HG03469 (cell line): ENCODE measurements at regions not wholly inside any gene's neighbourhood (a gene's known extent, or its start where the extent isn't known, plus 50 kb on each side); places are given as distances from the start of the nearest gene placed in this dataset.
A peak's percentile ranks its signal among the peaks of the same experiment; 100 is the strongest.

ENCODE experiments used
- ATAC-seq: cut with Tn5 transposase; IDR thresholded peaks from one replicate; pipeline ENCODE4 v1.9.1; 2021; ENCODE audit warnings: mild to moderate bottlenecking, moderate library complexity, moderate number of reproducible peaks; ENCODE audit not compliant: unreplicated experiment

- ATAC-seq = no peak
Observed at GRCh38 chr2:128702616-128703015, 383.9 kb upstream of the HS6ST1 start.

GRCh38 chr2:128708106-128708816 is 389.6 kb upstream of the HS6ST1 start:
- no peak for ATAC-seq

DNA sequence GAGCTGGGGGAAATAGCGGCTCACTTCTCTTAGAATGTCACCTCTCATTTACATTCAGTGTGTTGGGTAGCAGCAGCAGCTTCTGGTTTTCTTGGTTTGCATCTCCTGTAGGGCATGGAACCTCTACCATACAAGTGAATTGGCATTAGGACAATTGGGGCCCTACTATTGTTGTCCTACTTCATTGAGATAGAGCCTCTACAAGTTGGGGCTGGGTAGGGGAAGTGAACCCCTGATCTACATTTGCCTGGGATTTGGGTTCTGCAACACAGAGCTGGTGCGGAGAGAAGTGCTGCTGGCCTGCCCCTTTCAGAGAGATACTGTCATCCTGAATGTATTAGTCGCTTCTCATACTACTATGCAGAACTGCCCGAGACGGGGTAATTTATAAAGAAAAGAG is 391.6 kb upstream of the HS6ST1 start:
- ATAC-seq = no peak

GRCh38 chr2:128710729-128711128 is 392.1 kb upstream of the HS6ST1 start:
- ATAC-seq = no peak

DNA sequence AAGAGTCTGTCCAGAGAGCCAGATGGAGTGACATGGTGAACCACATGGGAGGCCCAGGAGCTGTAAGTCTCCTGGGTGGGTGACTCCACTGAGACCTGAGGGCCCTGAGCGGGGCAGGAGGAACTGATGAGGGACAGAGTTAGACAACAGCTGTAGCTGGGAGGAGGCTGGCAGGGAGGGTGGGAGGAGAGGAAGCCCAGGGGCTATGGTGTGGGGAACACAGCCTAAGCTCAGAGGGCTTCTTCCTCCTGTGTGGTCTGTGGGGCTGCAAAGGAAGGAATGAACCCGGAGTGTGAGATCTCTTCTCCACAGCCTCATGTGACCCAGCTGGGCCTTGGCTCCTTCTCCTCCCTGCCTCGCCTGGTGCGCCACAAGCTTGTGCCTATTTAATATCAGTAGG is 395.6 kb upstream of the HS6ST1 start:
- no peak for ATAC-seq

- ATAC-seq = no peak
Observed at GRCh38 chr2:128714851-128715312, 396.2 kb upstream of the HS6ST1 start.

GRCh38 chr2:128715360-128715759 is 396.7 kb upstream of the HS6ST1 start:
- ATAC-seq = no peak

GRCh38 chr2:128716299-128716721 is 397.6 kb upstream of the HS6ST1 start:
- ATAC-seq = no peak

DNA sequence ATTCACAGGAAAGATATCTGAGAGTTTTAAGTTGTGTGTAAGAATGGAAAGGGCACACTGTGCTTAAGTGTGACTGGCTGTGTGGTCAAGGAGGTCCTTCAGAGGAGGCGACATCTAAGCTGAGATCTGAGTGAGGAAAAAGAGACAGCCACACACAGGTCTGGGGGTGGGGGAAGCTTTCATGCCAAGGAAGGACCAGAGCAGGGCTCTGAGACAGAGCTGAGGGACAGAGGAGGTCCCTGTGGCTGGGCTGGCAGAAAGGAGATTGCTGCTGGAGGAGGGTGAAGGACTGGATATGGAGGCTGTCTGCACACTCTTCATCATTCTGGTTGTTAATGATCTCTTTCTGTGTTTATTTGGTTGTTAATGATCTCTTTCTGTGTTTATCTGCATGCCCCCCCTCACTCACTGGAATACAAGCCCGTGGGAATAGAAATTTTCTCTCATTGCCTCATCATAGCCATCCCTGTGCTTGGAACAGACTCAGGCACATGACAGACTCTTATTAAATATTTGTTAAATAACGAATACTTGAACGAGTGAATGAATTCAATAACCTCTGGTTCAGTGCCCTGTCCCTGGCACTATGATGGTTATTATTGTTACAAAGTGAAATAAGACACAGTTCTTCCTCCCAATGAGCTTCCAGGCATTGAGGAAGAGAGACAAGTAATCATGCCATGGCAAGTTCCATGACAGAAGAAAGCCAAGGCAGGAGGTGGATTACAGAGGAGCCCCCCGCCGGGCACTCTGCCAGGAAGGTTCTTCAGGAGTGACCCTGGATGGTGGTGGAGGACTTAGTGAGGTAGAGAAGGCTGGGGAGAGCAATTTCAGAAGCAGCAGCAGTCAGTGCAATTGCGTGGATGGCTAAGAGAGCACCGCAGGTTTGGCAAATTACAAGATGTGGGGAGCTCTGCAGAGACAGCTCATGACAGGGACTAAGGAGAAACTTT is 399.4 kb upstream of the HS6ST1 start:
- ATAC-seq = no peak

DNA sequence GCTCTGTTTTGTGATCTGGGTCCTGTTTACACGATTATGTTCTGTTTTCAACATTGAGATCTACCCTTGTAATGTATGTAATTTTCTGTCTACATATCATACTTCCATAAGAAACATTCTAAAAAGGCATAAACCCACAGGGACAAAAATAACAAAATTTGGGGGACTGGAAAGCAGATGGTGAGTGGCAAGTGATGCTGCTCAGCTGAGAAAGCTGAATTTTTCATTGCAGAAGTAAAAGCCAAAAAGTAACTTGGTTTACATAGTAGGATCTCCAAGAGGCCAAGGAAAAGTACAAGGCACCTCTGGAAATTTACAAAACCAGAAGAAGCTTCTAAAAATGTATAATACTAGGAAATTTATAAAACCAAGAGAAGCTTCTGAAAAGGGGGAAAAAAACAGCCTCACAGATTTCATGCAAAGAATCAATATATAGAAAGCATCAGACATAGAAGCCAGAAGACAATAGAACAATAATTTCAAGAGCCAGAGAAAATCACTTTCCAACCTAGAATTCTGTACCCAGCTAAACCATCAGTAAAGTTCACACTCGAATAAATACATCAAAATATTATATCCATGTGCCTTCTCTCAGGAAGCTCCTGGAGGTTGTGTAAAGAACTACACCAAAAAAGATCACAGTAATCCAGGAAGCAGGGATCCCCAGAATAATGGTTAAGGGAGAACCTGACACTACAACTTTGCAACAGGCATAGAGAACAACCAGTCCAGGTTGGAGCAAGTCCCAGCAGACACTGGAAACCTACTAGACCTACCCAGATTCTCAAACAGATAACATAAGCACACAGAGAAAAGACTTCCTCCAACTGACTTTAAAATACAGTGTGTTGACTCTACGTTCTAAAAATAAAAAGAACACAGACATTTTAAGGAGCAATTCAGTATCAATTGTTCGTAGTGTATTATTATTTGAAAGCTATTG is 401.7 kb upstream of the HS6ST1 start:
- no peak for ATAC-seq

DNA sequence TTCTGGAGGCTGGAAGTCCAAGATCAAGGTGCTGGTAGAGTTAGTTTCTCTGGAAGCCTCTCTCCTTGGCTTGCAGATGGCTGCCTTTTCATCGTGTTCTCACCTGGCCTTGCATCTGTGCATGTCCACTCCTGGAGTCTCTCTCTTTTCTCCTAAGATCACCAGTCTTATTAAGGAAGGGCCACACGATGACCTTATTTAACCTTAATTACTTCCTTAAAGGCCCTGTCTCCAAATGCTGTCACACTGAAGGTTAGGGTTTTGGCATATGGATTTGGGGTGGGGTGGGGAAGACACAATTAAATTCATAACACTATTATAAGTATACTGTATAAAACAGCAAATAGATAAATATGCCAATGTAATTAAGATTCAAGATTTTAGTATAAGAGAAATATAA is 402.4 kb upstream of the HS6ST1 start:
- no peak for ATAC-seq

DNA sequence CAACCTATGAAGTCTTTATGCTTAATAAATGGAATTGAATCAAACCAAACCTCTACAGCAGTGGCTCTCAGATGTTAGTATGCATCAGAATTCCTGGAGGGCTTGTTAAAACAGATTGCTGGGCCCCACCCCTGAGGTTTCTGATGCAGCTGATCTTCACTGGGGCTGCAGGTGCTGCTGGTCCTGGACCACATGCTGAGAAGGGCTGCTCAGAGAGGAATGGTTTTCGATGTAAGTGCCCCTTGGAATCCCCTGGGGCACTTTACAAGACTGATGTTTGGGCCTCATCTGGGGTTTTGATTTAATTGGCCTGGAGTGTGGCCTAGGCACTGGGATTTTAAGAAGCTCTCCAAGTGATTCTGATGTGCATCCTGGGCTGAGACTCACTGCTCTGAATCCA is 403.8 kb upstream of the HS6ST1 start:
- no peak for ATAC-seq

GRCh38 chr2:128724547-128724946 is 405.9 kb upstream of the HS6ST1 start:
- no peak for ATAC-seq

- ATAC-seq = no peak
Observed at GRCh38 chr2:128724972-128725371, 406.3 kb upstream of the HS6ST1 start.

DNA sequence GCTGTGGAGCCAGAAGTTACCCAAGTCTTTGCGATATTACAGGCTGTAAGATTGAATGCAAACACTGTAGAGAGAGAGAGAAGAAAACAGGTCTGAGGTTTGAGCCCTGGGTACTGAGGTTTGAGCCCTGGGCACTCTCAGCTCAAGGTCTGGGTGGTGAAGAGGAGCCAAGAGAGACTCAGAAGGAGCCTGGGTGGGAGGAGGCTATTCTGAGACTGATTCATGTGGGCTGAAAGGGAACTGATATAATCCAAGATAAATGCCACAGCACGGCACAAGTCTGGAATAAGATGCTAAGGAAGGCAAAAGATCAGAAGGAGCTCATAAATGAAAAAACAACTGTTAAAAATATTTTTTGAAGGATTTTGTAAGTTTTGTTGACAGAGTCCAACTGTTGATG is 407.6 kb upstream of the HS6ST1 start:
- no peak for ATAC-seq

DNA sequence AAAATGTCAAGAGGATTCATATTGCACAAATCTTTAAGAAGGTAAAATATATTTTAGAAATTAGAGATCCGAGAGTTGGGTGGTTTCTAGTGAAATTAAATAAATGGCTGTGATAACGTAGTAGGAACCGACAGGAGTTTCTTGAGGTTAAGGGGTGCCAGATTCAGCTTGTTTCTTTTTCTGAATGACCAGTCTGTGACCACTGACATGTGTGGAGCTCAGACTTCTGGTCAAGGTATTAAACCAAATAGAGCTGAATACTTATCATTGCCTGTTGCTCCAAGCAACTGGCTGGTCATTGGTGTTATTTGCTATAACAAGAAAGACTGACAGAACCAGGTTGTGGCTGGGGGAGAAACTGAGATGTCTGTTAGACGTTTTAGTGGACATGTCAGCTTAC is 408.2 kb upstream of the HS6ST1 start:
- ATAC-seq = peak; percentile 11

GRCh38 chr2:128727404-128727803 is 408.7 kb upstream of the HS6ST1 start:
- ATAC-seq = peak; percentile 52

- no peak for ATAC-seq
Observed at GRCh38 chr2:128727914-128728313, 409.2 kb upstream of the HS6ST1 start.

GRCh38 chr2:128729051-128729450 is 410.4 kb upstream of the HS6ST1 start:
- ATAC-seq = no peak

DNA sequence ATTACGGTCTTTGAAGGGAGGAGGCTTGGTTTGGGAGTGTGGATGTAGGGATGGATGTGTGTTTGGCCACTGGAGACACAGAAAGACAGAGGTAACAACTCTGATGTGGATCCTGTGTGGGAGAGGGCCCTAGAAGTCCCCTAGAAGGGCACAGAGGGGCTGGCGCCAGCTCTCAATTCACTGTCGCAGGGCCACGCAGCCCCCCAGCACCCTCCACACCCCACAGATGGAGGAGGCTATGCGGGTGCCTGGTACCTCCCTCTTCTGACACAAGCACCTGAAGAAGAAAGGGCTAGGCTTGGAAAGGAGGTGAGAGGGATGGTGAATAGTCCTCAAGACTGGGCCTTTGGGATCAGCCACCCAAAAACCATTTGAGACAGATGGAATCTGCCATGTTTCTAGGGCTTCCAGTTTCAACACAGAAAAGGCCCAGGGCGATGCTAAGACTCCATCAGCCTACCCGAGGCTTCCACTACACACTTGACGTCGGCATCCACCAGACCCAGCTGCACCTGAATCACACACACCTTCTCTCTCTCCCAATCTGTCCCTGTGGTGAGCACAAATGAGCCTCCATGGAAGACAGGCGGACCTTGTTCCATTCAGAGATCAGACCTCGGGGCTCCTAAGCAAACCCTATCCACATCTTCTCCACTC is 413.5 kb upstream of the HS6ST1 start:
- no peak for ATAC-seq
